Midbrain (tissue), 1 donor: ENCODE measurements at regions not wholly inside any gene's neighbourhood (a gene's known extent, or its start where the extent isn't known, plus 50 kb on each side); places are given as distances from the start of the nearest gene placed in this dataset.
"Not testable (repeated sequence)": the region's sequence is repeated elsewhere in the genome, so short reads cannot be mapped to it uniquely, and the experiment has no call there.

Experiments used
- DNase-seq: peaks from one replicate; lab custom pipeline; 2025; lab: John Stamatoyannopoulos, UW

GRCh38 chr6:153412519-153412918 lies 281.4 kb upstream of the RGS17 start:
- no peak for DNase-seq

DNA sequence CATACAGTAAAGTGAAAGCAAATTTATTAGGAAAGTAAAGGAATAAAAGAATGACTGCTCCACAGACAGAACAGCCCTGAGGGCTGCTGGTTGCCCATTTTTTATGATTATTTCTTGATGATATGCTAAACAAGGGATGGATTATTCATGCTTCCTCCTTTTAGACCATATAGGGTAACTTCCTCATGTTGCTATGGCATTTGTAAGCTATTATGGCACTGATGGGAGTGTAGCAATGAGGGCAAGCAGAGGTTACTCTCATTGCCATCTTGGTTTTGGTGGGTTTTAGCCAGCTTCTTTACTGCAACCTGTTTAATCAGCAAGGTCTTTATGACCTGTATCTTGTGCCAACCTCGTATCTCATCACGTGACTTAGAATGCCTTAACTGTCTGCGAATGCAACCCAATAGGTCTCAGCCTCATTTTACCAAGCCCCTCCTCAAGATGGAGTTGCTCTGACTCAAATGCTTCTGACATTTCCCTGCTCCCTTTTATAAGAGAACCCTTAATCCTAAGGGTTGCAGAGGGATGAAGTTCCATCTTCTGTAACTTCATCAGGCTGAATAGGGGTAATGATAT lies 280.1 kb upstream of the RGS17 start:
- no peak for DNase-seq

- no peak for DNase-seq
These were observed 274.8 kb upstream of the RGS17 start for GRCh38 chr6:153405931-153406330.

GRCh38 chr6:153401751-153402150 lies 270.7 kb upstream of the RGS17 start:
- DNase-seq: no peak

GRCh38 chr6:153392156-153392555 lies 261.1 kb upstream of the RGS17 start:
- no peak for DNase-seq

DNA sequence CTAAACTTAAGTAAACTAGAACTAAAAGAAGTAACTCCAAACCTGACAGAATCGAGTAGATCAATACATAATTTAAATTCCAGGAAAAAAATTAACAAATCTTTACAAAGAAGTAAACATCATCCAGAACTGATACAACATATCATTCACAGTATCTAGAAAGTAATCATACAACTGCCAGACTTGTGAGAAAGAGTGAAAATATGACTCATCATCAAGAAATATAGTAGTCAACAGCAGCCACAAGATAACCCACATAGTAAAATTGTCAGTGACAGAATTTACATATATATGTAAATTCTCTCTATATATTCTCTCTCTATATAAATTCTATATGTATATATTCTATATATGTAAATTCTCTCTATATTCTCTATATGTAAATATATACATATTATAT lies 242.8 kb upstream of the RGS17 start:
- no peak for DNase-seq

- no peak for DNase-seq
These were observed 237.0 kb upstream of the RGS17 start for GRCh38 chr6:153368131-153368530.

DNA sequence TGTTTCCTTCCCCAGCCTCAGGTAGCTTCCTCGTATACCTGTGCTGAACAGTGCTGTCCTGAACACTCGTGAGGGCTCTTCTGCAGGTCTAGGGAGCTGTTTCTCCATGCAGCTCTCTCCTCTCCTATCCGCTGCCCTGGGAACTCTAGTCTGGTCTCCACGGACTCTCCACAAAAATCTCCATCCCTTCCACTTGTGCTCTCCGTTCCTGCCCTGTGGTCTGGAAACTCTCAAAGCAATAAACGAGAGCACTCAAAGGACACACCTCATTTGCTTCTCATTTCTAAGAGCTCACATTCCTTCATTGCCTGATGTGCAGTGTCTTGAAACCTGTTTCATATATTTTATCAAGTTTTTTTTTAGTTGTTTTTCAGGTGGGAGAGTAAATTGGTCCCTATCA lies 235.9 kb upstream of the RGS17 start:
- no peak for DNase-seq

- no peak for DNase-seq
These were observed 226.3 kb upstream of the RGS17 start for GRCh38 chr6:153357391-153357790.

- DNase-seq: no peak
These were observed 209.5 kb upstream of the RGS17 start for GRCh38 chr6:153340568-153340967.

DNA sequence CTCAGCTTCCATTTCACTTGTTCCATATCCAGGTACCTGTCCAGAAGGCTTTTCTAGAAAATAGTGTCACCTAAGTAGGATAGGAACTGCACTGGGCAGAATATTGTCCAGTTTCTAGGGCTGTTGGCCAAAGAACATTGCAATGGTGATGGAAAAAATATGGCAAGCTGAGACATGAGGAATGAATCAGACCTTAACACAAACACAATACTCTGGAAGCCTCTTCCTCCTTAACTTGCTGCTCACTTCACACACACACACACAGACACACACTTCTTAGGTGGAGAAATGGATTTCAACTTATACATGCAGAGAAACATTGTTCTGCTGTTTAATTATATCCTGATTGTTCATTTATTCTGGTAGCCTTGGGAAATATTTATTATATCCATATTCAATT lies 203.0 kb upstream of the RGS17 start:
- DNase-seq: no peak

- not testable (repeated sequence) for DNase-seq
These were observed 200.1 kb upstream of the RGS17 start for GRCh38 chr6:153331221-153331620.

- DNase-seq: no peak
These were observed 197.1 kb upstream of the RGS17 start for GRCh38 chr6:153328194-153328593.

DNA sequence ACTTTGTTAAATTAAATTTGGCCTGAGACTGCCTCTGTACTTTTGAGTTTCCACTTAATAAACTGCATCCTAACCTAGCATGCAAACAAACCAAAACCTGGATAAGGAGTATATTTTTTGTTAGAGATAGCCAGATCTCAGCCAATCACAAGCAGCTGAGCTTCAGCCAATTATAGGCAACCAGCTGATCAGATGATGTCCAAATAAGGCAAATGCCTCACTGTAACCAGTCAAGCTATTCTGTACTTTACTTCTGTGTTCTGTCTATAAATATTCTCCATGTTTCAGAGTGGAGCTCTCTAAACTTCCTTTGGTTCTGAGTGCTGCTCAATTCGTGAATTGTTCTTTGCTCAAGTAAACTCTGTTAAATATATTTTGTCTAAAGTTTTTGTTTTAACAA lies 194.6 kb upstream of the RGS17 start:
- no peak for DNase-seq

- peak; percentile 1 for DNase-seq
These were observed 181.6 kb upstream of the RGS17 start for GRCh38 chr6:153312634-153313033.

DNA sequence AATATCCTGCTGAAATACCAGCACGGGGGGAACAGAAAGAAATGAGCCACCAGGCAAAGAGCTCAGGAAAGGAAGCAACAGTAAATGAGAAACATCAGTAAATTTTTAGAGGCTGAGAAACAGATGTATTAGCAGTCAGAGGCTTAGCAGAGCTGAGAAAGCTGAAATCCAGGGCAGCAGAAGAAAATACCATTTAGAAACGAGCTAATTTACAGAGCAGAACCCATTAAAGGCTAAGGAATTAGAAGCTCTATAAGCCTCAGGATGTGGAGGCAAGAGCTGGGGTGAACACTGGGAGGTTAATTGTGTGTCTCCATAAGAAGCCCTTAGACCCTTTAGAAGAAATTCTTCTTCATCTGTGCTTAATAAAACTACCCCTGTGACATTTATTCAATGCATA lies 178.6 kb upstream of the RGS17 start:
- no peak for DNase-seq

DNA sequence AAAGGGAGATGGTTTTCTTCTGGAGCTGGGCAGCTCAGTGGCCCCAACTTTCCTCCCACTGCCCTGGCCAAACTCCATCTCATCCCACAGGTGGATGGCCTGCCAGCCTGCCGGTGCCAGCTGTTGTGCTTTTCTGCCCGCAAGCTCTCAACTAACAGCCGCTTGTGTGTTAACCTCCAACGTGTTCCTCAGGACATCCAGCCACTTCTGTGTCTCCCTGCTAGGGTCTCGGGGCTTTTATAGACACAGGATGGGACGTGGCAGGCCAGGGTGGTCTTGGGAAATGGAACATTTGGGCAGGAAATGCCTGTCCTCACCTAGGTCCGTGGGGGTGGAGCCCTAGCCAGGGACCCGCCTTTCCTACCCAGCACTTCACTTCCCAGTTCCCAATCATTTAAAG lies 171.1 kb upstream of the RGS17 start:
- DNase-seq: no peak

DNA sequence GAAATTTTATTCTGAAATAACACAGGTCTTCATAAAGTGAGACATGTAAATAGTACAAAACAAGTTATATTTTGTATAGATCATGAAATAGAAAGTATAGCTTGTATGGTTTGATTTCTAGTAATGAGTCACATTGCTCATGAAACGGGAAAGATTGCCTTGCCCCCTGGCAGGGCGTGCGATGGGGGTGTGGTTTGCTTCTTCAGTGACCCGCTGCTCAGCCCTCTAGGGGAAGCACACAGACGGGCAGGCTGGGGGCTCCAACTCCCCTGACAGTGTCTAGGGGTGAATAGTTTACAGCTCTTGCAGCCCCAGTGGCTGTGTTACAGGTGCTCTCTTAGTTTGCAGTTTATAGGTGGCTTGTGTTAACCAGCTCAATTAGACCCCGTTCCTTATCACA lies 170.5 kb upstream of the RGS17 start:
- DNase-seq: no peak

DNA sequence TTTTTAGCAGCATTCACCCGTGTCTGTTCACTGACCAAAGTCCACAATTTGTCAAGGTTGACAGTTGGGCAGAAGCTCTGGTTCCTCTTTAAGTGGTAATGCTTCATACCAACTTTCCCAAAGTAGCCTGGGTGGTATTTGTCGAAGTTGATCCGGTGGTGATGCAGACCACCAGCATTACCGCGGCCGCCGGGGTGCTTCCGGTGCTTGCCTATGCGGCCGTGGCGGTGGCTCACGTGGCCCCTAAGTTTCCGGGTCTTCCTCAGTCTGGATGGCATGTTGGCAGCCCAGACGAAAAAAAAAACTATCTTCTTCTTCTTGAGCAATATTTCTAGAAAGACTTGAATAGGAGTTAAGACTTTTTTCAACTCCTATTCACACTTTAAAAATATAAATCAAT lies 151.4 kb upstream of the RGS17 start:
- not testable (repeated sequence) for DNase-seq

DNA sequence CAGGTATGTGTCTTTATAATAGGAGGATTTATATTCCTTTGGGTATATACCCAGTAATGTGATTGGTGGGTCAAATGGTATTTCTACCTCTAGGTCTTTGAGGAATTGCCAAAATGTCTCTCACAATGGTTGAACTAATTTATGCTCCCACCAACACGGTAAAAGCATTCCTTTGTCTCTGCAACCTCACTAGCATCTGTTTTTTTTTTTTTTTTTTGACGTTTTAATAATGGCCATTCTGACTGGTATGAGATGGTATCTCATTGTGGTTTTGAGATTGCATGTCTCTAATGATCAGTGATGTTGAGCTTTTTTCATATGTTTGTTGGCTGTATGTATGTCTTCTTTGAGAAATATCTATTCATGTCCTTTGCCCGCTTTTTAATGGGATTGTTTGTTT lies 144.9 kb upstream of the RGS17 start:
- no peak for DNase-seq

DNA sequence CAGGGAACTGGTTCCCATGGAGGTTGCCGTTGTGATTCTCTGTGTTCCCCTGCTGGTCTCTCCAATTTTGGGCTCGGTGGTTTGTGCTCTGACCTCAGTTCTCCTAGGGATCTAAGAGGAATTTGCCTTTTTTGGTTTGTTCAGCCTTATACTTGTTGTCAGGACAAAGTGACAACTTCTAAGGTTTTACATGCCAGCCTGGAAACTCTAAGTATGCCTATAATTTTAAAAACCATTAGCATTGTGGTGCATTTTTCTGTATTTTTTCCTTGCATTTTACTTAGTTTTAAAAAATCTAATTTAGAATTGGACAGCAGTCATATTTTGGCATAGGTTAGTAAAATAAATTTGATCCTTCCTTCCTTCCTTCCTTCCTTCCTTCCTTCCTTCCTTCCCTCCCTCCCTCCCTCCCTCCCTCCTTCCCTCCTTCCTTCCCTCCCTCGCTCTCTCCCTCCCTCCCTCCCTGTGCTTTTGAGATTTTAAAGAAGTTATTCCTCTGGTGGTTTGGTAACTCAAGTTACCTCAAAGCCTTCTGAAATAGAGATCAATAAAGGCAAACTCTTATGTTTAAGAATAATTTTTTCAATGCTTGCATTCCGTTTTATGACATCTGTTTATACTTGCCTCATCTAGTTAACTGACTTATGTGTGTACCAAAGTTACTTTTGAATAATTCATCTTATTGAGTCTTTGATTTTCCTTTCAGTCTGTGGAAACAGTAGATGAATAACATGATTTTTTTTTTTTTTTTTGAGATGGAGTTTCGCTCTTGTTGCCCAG lies 141.3 kb upstream of the RGS17 start:
- no peak for DNase-seq

DNA sequence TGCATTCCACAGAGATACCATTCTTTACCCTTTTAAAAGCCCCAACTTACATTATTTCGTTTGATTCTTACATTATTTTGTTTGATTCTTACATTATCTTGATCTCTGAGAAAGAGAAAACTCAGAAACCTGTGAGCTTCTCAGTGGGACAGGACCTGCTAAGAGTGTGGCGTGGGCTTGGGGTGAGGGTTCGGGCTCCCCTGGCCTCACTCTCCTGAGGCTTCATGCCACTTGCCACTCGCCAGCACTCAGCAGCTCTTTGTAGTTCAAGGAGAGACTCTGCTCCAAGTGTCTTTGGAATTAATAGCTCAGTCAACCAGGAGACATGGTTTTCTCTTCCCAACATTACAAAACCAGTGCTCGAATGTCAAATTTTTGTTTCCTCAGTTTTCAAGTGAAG lies 132.4 kb upstream of the RGS17 start:
- no peak for DNase-seq

DNA sequence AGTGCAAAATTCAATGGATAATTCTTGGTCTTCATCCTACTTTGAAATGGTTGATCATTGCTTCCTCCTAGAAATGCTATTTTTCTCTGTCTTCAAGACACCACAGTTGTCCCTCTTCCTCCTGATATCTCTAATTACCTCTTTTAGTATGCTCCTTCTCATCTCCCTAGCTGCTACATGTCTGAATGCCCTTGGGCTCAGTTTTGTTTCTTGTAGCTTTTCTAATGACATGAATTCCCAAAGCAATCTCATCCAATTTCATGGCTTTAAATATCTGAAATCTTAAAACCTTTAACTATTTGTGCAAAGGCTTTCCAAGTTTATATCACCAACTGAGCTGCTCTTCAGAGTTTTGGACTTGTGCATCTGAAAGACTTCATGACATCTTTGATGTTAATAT lies 120.2 kb upstream of the RGS17 start:
- DNase-seq: no peak

DNA sequence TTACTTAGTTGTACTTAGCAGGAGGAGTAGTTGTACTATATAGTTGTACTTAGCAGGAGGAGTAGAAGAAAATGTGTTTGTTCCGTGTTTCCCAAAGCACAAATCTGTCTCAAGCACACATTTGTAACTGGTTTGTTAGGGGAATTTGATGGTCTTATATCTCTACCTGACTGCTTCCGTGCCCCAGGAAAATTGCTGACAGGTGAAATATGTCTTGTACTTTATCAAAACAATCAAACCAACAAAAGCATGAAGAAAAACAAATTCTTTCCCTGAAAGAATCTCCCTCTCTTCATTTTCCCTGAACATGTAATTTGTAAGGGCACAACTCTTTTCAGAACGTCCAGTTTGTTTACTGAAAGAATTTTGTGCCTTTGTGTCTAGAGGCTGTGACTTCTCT lies 106.6 kb upstream of the RGS17 start:
- no peak for DNase-seq
